Gastroesophageal sphincter (tissue), 4 donors: ENCODE measurements at regions not wholly inside any gene's neighbourhood (a gene's known extent, or its start where the extent isn't known, plus 50 kb on each side); places are given as distances from the start of the nearest gene placed in this dataset.

Experiments
- ATAC-seq: fragments of 150-250 bp; one replicate; pipeline ENCODE4 v1.9.1; 2016; ENCODE audit warnings: mild to moderate bottlenecking, moderate library complexity
- H3K27ac ChIP-seq, 4 donors: fragments of 200-600 bp; sonication (generic) in 3 of 4; 1 replicate in 3 of 4; 2 replicates in 1 of 4; pipeline ENCODE4 v1.5.1; 2016 to 2019
- H3K27me3 ChIP-seq: fragments of 200-600 bp; sonication (generic); one replicate; pipeline ENCODE4 v1.5.1; 2019
- H3K36me3 ChIP-seq, 2 donors: fragments of 200-600 bp; sonication (generic); one replicate each; pipeline ENCODE4 v1.5.1; 2019; ENCODE audit warnings: control low read depth in 1 of 2
- H3K4me1 ChIP-seq, 3 donors: fragments of 200-600 bp; sonication (generic); 1 replicate in 2 of 3; 2 replicates in 1 of 3; pipeline ENCODE4 v1.5.1; 2016 to 2019; ENCODE audit warnings: control low read depth in 2 of 3
- H3K4me3 ChIP-seq, 2 donors: fragments of 200-600 bp; sonication (generic); one replicate each; pipeline ENCODE4 v1.5.1; 2019; ENCODE audit warnings: mild to moderate bottlenecking in 1 of 2, moderate library complexity in 1 of 2
- H3K9me3 ChIP-seq, 3 donors: fragments of 200-600 bp; sonication (generic); one replicate each; pipeline ENCODE4 v1.5.1; 2017 to 2019; ENCODE audit warnings: control low read depth in 2 of 3
- EP300 ChIP-seq: sonication (generic); formaldehyde crosslinking; IDR thresholded peaks from one replicate; pipeline ENCODE4 v1.6.1; 2017; ENCODE audit warnings: antibody characterized with exemption, mild to moderate bottlenecking
- POLR2A ChIP-seq, 2 donors: fragments of 450-650 bp; IDR thresholded peaks; one replicate each; pipeline ENCODE4 v1.6.1; 2017; ENCODE audit warnings: antibody characterized with exemption in 2 of 2, mild to moderate bottlenecking in 2 of 2, moderate library complexity in 1 of 2
- POLR2AphosphoS5 ChIP-seq: sonication (generic); formaldehyde crosslinking; IDR thresholded peaks from one replicate; pipeline ENCODE4 v1.6.1; 2017; ENCODE audit warnings: antibody characterized with exemption
- WGBS, 2 donors: methylation state at CpG; one replicate each; pipeline ENCODE4 v1.1.5; 2018; ENCODE audit warnings: low coverage in 1 of 2; 5-methylcytosine and 5-hydroxymethylcytosine counted together
- TF ChIP-seq, protein P1 (sequence below), 4 experiments: fragments of 200-600 bp in 2 of 4; fragments of 450-650 bp in 2 of 4; sonication (generic) in 1 of 4; IDR thresholded peaks; one replicate each; pipeline ENCODE4 v1.5.1; 2017 to 2019; ENCODE audit warnings: antibody characterized with exemption in 4 of 4, mild to moderate bottlenecking in 2 of 4, moderate library complexity in 2 of 4

DNA sequence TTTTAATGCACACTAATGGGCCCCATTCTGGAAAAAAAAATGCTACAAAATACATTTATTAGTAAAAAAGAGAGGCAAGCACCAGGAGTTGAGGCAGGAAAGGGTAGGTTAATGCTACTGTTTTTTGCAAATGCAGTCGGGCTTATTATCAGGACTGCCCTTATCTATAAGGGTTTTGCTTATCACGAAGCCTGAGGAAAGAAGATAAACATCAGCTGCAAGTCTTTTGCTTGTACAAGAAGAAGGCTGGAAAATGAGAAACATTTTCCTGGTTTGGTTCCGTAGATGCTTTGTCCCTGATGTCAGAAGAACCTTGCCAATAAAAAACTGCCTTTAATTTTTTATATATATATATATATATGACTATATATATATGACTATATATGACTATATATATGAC lies 189.3 kb upstream of the VGLL2 start:
- H3K9me3 ChIP-seq, result no peaks in the 10 kb centered on the region
- H3K27ac ChIP-seq, result no peak overlapping the region
- ATAC-seq, result no peak
- no peak for TF ChIP-seq POLR2AphosphoS5
- TF ChIP-seq, protein P1, sequence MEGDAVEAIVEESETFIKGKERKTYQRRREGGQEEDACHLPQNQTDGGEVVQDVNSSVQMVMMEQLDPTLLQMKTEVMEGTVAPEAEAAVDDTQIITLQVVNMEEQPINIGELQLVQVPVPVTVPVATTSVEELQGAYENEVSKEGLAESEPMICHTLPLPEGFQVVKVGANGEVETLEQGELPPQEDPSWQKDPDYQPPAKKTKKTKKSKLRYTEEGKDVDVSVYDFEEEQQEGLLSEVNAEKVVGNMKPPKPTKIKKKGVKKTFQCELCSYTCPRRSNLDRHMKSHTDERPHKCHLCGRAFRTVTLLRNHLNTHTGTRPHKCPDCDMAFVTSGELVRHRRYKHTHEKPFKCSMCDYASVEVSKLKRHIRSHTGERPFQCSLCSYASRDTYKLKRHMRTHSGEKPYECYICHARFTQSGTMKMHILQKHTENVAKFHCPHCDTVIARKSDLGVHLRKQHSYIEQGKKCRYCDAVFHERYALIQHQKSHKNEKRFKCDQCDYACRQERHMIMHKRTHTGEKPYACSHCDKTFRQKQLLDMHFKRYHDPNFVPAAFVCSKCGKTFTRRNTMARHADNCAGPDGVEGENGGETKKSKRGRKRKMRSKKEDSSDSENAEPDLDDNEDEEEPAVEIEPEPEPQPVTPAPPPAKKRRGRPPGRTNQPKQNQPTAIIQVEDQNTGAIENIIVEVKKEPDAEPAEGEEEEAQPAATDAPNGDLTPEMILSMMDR (IDR thresholded peaks at IDR 0.05), result no peak
- no peak for TF ChIP-seq EP300
- no peak for TF ChIP-seq POLR2A (IDR thresholded peaks at IDR 0.05)
- WGBS, 2 donors, result 16 to 21% methylated on average over 3 of the region's 3 CpGs
- H3K27me3 ChIP-seq, result peaks cover 9% of the 10 kb centered on the region
- H3K4me3 ChIP-seq, result no peak overlapping the region
- no peaks in the 10 kb centered on the region for H3K36me3 ChIP-seq
- no peaks in the 10 kb centered on the region for H3K4me1 ChIP-seq

DNA sequence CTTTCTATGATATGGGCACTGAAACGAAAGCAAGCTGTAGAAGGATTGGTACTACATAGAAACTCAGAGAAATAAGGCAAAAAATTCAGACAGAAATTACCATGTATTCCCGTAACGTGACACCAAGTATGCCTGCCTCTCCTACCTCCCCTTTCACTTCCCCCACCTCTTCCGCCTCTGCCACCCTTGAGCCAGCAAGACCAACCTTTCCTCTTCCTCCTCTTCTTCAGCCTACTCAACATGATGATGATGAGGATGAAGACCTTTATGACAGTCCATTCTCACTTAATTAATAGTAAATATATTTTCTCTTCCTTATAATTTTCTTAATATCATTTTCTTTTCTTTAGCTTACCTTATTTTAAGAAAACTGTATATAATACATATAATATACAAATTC lies 188.1 kb upstream of the VGLL2 start:
- no peak for TF ChIP-seq EP300
- TF ChIP-seq POLR2A (IDR thresholded peaks at IDR 0.05), result no peak
- no peak for TF ChIP-seq POLR2AphosphoS5
- TF ChIP-seq, protein P1 (IDR thresholded peaks at IDR 0.05), result no peak
- Histone ChIP-seq H3K4me1 (no peaks in the 10 kb centered on the region), H3K27me3 (peaks cover 9% of the 10 kb centered on the region), H3K9me3 (no peaks in the 10 kb centered on the region), H3K27ac (no peak overlapping the region), H3K36me3 (no peaks in the 10 kb centered on the region), H3K4me3 (no peak overlapping the region)
- WGBS, 2 donors, result 59 to 82% methylated on average over 4 of the region's 4 CpGs
- ATAC-seq, result no peak

DNA sequence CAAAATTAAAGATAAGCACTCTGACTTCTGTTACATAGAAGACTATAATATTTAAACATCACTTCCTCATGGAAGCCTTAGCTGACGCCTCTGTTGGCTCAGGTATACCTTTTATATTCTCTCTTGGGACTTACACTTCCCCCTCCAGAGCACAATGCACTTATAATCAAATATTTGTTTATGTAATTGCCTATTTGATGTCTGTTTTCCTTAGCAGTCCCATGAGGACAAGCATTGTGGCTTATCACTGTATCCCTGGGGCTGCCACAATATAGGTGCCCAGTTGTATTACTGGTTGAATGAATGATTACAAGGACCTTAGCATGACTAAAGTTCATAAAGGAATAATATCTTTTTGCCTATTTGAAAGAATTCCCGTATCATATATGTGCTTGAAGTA lies 186.7 kb upstream of the VGLL2 start:
- Histone ChIP-seq H3K4me3 (no peak overlapping the region), H3K4me1 (no peaks in the 10 kb centered on the region), H3K27me3 (peaks cover 4% of the 10 kb centered on the region), H3K27ac (no peak overlapping the region), H3K9me3 (no peaks in the 10 kb centered on the region), H3K36me3 (no peaks in the 10 kb centered on the region)
- 40 to 53% methylated on average over 2 of the region's 2 CpGs for WGBS, 2 donors
- no peak for ATAC-seq
- TF ChIP-seq EP300, result no peak
- TF ChIP-seq, protein P1 (IDR thresholded peaks at IDR 0.05), result no peak
- no peak for TF ChIP-seq POLR2A (IDR thresholded peaks at IDR 0.05)
- no peak for TF ChIP-seq POLR2AphosphoS5

DNA sequence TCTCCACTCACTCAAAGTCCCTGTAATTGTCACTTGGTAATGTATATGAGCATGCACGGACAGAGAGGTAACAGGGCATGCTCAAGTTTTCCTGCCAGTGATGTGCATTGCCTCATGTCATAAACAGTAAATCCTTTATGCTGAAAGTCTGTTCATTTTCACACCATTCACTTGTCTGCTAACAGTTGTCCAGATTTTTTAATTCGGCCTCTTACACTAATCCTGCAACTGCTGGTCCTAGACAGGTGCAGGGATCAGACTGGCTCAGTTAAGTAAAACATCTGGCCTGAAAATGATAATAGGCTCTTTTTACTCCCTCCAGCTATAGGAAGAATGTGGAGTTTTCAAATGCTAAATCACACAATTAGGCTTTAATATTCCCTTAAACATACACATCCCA lies 185.4 kb upstream of the VGLL2 start:
- H3K9me3 ChIP-seq, result no peaks in the 10 kb centered on the region
- H3K27me3 ChIP-seq, result no peaks in the 10 kb centered on the region
- no peak for TF ChIP-seq POLR2AphosphoS5
- TF ChIP-seq, protein P1 (IDR thresholded peaks at IDR 0.05), result no peak
- TF ChIP-seq POLR2A (IDR thresholded peaks at IDR 0.05), result no peak
- TF ChIP-seq EP300, result no peak
- H3K4me3 ChIP-seq, result no peak overlapping the region
- H3K4me1 ChIP-seq, result no peaks in the 10 kb centered on the region
- no peak for ATAC-seq
- WGBS, 2 donors, result 26 to 52% methylated on average over 2 of the region's 2 CpGs
- H3K36me3 ChIP-seq, result no peaks in the 10 kb centered on the region
- no peak overlapping the region for H3K27ac ChIP-seq

DNA sequence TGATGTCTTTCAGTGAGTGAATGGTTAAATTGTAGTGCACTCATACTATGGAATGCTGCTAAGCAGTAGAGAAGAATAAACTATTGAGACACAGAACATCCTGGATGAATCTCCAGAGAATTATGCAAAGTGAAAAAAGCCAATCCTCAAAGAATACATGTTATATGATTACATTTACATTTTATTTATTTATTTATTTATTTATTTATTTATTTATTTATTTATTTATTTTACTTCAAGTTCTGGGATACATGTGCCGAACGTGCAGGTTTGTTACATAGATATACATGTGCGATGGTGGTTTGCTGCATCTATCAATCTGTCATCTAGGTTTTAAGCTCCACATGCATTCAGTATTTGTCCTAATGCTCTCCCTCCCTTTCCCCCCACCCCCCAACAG lies 175.8 kb upstream of the VGLL2 start:
- Histone ChIP-seq H3K36me3 (no peaks in the 10 kb centered on the region), H3K9me3 (no peaks in the 10 kb centered on the region), H3K4me3 (no peak overlapping the region), H3K27ac (no peak overlapping the region), H3K27me3 (no peaks in the 10 kb centered on the region), H3K4me1 (no peaks in the 10 kb centered on the region)
- 86 to 100% methylated on average over 1 to 3 of the region's 3 CpGs for WGBS, 2 donors
- TF ChIP-seq EP300 (no peak), POLR2AphosphoS5 (no peak), POLR2A (IDR thresholded peaks at IDR 0.05) (no peak)
- TF ChIP-seq, protein P1 (IDR thresholded peaks at IDR 0.05), result no peak
- ATAC-seq, result no peak
